Putamen (tissue), 1 donor: ENCODE measurements at regions not wholly inside any gene's neighbourhood (a gene's known extent, or its start where the extent isn't known, plus 50 kb on each side); places are given as distances from the start of the nearest gene placed in this dataset.

Experiments used
- DNase-seq: peaks from one replicate; pipeline ENCODE4 v3.0.0-alpha.2; 2016; ENCODE audit warnings: low spot score

GRCh38 chr9:134245179-134245578 is 80.8 kb upstream of the RNU6ATAC start:
- no peak for DNase-seq

GRCh38 chr9:134247918-134248631 is 78.2 kb upstream of the RXRA start:
- no peak for DNase-seq

GRCh38 chr9:134251296-134252069 is 74.8 kb upstream of the RXRA start:
- DNase-seq, result no peak

GRCh38 chr9:134252084-134252830 is 74.0 kb upstream of the RXRA start:
- DNase-seq, result no peak

- DNase-seq, result no peak
Observed at GRCh38 chr9:134253606-134254205, 72.5 kb upstream of the RXRA start.

GRCh38 chr9:134258332-134258731 is 67.9 kb upstream of the RXRA start:
- DNase-seq, result no peak

- DNase-seq, result no peak
Observed at GRCh38 chr9:134258828-134259546, 67.3 kb upstream of the RXRA start.

GRCh38 chr9:134259708-134260107 is 66.5 kb upstream of the RXRA start:
- DNase-seq, result no peak

- DNase-seq, result no peak
Observed at GRCh38 chr9:134260801-134261200, 65.5 kb upstream of the RXRA start.

GRCh38 chr9:134262035-134262434 is 64.2 kb upstream of the RXRA start:
- DNase-seq, result no peak

GRCh38 chr9:134263596-134263995 is 62.7 kb upstream of the RXRA start:
- no peak for DNase-seq

- no peak for DNase-seq
Observed at GRCh38 chr9:134264169-134264568, 62.1 kb upstream of the RXRA start.

- no peak for DNase-seq
Observed at GRCh38 chr9:134265078-134265477, 61.2 kb upstream of the RXRA start.

- DNase-seq, result no peak
Observed at GRCh38 chr9:134266418-134266817, 59.8 kb upstream of the RXRA start.

GRCh38 chr9:134267305-134267880 is 58.9 kb upstream of the RXRA start:
- no peak for DNase-seq

GRCh38 chr9:134267881-134268724 is 58.2 kb upstream of the RXRA start:
- DNase-seq, result no peak

GRCh38 chr9:134268747-134269146 is 57.5 kb upstream of the RXRA start:
- DNase-seq, result no peak

- no peak for DNase-seq
Observed at GRCh38 chr9:134271338-134272301, 54.6 kb upstream of the RXRA start.

- DNase-seq, result no peak
Observed at GRCh38 chr9:134272302-134273023, 53.8 kb upstream of the RXRA start.
